Endothelial cell of umbilical vein (primary cell): ENCODE measurements at regions not wholly inside any gene's neighbourhood (a gene's known extent, or its start where the extent isn't known, plus 50 kb on each side); places are given as distances from the start of the nearest gene placed in this dataset.

Experiments used
- BruUV-seq: library from RNA; stranded (reverse); fragments of 400-500 nt; replicated peaks from 2 replicates; lab custom pipeline; 2021; lab: Mats Ljungman, UMichigan
- CTCF ChIA-PET: fragments of 300-600, 350-600 bp; sonication (Branson Sonifier 250); formaldehyde crosslinking; loops from one replicate; lab custom pipeline; 2021; ENCODE audit warnings: antibody characterized with exemption, inconsistent platforms; lab: Charles Lee
- POLR2A ChIA-PET: fragments of 300-600, 350-600 bp; sonication (Branson Sonifier 250); formaldehyde crosslinking; loops from one replicate; lab custom pipeline; 2021; ENCODE audit warnings: antibody characterized with exemption, inconsistent platforms; lab: Charles Lee
- DNase-seq: peaks from one replicate; pipeline ENCODE4 v3.0.0-alpha.2; 2011; ENCODE audit warnings: low read depth, low spot score
- FAIRE-seq: peaks from 2 replicates; lab custom pipeline; 2011; peaks lifted over from hg19 to GRCh38; lab: Jason Lieb, UNC
- H2AFZ ChIP-seq: 2 replicates; pipeline ENCODE4 v1.6.0; 2012; ENCODE audit warnings: low read depth, low read length, control low read depth, inconsistent platforms
- H3K27ac ChIP-seq: 2 replicates; pipeline ENCODE4 v1.5.1; 2011; ENCODE audit warnings: low read depth, mild to moderate bottlenecking, control low read depth, low read length, moderate library complexity; ENCODE audit not compliant: insufficient read depth
- H3K27me3 ChIP-seq, 2 experiments: 2 replicates each; pipeline versions ENCODE4 v1.6.0 to v1.6.1; 2011; ENCODE audit warnings: low read length in 2 of 2, mixed read lengths in 1 of 2; ENCODE audit not compliant: control insufficient read depth in 2 of 2, insufficient read depth in 2 of 2
- H3K36me3 ChIP-seq, 2 experiments: 2 replicates in 1 of 2; 3 replicates in 1 of 2; pipeline ENCODE4 v1.5.1; 2011; ENCODE audit warnings: low read length in 2 of 2, mild to moderate bottlenecking in 1 of 2, moderate library complexity in 1 of 2; ENCODE audit not compliant: control insufficient read depth in 2 of 2, insufficient read depth in 2 of 2; ENCODE audit errors: extremely low read depth in 1 of 2
- H3K4me1 ChIP-seq: 3 replicates; pipeline ENCODE4 v1.5.1; 2011; ENCODE audit warnings: mild to moderate bottlenecking, low read length; ENCODE audit not compliant: control insufficient read depth, insufficient read depth; ENCODE audit errors: extremely low read depth
- H3K4me2 ChIP-seq: 2 replicates; pipeline ENCODE4 v1.6.1; 2011; ENCODE audit warnings: low read length, control low read depth, mixed read lengths; ENCODE audit not compliant: insufficient read depth
- H3K4me3 ChIP-seq, 3 experiments: fragments of 200-600 bp in 1 of 3; sonication (generic), shearing (Covaris generic) in 1 of 3; replicated peaks in 1 of 3; 2 replicates each; pipeline ENCODE4 v1.5.1; 2011 to 2016; ENCODE audit warnings: control low read depth in 3 of 3, low read length in 3 of 3, mild to moderate bottlenecking in 2 of 3, inconsistent platforms in 1 of 3, low read depth in 1 of 3, moderate library complexity in 1 of 3; ENCODE audit not compliant: insufficient read depth in 1 of 3
- H3K79me2 ChIP-seq: 2 replicates; pipeline ENCODE4 v1.6.0; 2012; ENCODE audit warnings: low read length, inconsistent platforms; ENCODE audit not compliant: control insufficient read depth, insufficient read depth
- H3K9ac ChIP-seq: replicated peaks from 2 replicates; pipeline ENCODE3; 2011; ENCODE audit warnings: low read length, control low read depth; ENCODE audit not compliant: insufficient read depth; ENCODE audit errors: extremely low read depth
- H3K9me1 ChIP-seq: replicated peaks from 3 replicates; pipeline ENCODE4 v1.6.0; 2011; ENCODE audit warnings: mild to moderate bottlenecking, low read length; ENCODE audit not compliant: control insufficient read depth, insufficient read depth; ENCODE audit errors: extremely low read depth
- H3K9me3 ChIP-seq: replicated peaks from 2 replicates; pipeline ENCODE4 v1.5.1; 2012; ENCODE audit warnings: low read length, inconsistent platforms; ENCODE audit not compliant: control insufficient read depth, insufficient read depth
- H4K20me1 ChIP-seq: replicated peaks from 2 replicates; pipeline ENCODE3; 2011; ENCODE audit warnings: mild to moderate bottlenecking, low read length; ENCODE audit not compliant: control insufficient read depth, insufficient read depth; ENCODE audit errors: extremely low read depth
- EZH2 ChIP-seq: IDR thresholded peaks from 2 replicates; pipeline ENCODE4 v1.6.1; 2012; ENCODE audit warnings: borderline replicate concordance, low read depth, mild to moderate bottlenecking, moderate library complexity, low read length, inconsistent platforms; ENCODE audit not compliant: severe bottlenecking
- FOS ChIP-seq: IDR thresholded peaks from 2 replicates; pipeline ENCODE4 v1.6.1; 2011; ENCODE audit warnings: mild to moderate bottlenecking, low read length, moderate library complexity, borderline replicate concordance; ENCODE audit not compliant: insufficient read depth
- GATA2 ChIP-seq: IDR thresholded peaks from 2 replicates; pipeline ENCODE4 v1.7.0; 2011; ENCODE audit warnings: low read depth, mild to moderate bottlenecking, moderate library complexity, mixed read lengths, low read length; ENCODE audit not compliant: insufficient read length, insufficient read depth
- JUN ChIP-seq: IDR thresholded peaks from 2 replicates; pipeline ENCODE4 v1.6.1; 2011; ENCODE audit warnings: borderline replicate concordance, low read depth; ENCODE audit not compliant: insufficient read length, insufficient read depth
- MYC ChIP-seq: IDR thresholded peaks from one replicate; pipeline ENCODE4 v1.6.1; 2011; ENCODE audit warnings: mild to moderate bottlenecking, low read depth, low read length
- POLR2A ChIP-seq: IDR thresholded peaks from 2 replicates; pipeline ENCODE4 v1.6.1; 2012; ENCODE audit warnings: low read depth, mild to moderate bottlenecking, control low read depth, low read length
- POLR2AphosphoS5 ChIP-seq: IDR thresholded peaks from 2 replicates; pipeline ENCODE4 v1.6.1; 2012; ENCODE audit warnings: low read depth, mild to moderate bottlenecking, control low read depth, low read length, moderate library complexity; ENCODE audit not compliant: insufficient read depth
- dilution Hi-C: fragments of 300-500 bp; cut with MboI; formaldehyde crosslinking; loops from one replicate; pipeline ENCODE4 v1.15.0; 2019; ENCODE audit warnings: low sequenced_read_pairs; ENCODE audit not compliant: extremely low pct_ligation_motif_present
- intact Hi-C: fragments of 100-400 bp; cut with micrococcal nuclease; formaldehyde crosslinking; loops from one replicate; pipeline ENCODE4 v1.10.0; 2022
- TF ChIP-seq, protein P1 (sequence below), 2 donors: IDR thresholded peaks; 1 replicate in 1 of 2; 2 replicates in 1 of 2; pipeline ENCODE4 v1.5.1; 2011; ENCODE audit warnings: low read length in 2 of 2, mild to moderate bottlenecking in 2 of 2, moderate library complexity in 2 of 2, control low read depth in 1 of 2, inconsistent platforms in 1 of 2, low read depth in 1 of 2; ENCODE audit not compliant: insufficient read depth in 1 of 2; ENCODE audit errors: extremely low read depth in 1 of 2
- TF ChIP-seq, protein P2 (sequence below): IDR thresholded peaks from 2 replicates; pipeline ENCODE4 v1.6.1; 2011; ENCODE audit not compliant: insufficient read depth, insufficient read length

DNA sequence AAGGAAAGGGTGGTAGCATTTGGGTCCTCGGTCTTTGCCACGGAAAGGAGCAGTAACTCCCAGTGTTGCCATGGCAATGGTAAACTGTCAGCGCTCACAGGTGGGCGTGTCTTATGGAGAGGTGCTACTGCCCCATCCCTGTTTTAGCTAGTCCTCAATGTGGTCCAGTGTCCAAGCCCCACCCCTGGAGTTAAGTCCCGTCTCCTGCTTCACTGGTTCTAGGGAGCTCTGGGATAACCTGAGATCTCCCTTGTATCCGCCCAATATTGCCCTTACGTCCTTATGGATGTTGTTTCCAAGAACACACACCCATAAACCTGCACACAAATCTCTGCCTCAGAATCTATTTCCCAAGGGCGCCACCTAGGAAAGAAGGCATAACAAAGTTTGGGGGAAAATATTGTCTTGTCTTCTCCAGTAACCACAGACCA, 64.2 kb downstream of the SPRING1 start:
- no peak overlapping the region for H3K4me3 ChIP-seq
- H4K20me1 ChIP-seq, result no peaks in the 10 kb centered on the region
- no peak for DNase-seq
- CTCF ChIA-PET, result no interaction called here
- H3K36me3 ChIP-seq, result no peaks in the 10 kb centered on the region
- dilution Hi-C loops, result no loop called here
- no peak overlapping the region for H3K27ac ChIP-seq
- intact Hi-C loops, result no loop called here
- no peak overlapping the region for H3K9ac ChIP-seq
- no peak overlapping the region for H3K4me2 ChIP-seq
- no peaks in the 10 kb centered on the region for H3K9me1 ChIP-seq
- no peaks in the 10 kb centered on the region for H3K27me3 ChIP-seq
- no peaks in the 10 kb centered on the region for H3K79me2 ChIP-seq
- no TSS peak for BruUV-seq
- H3K4me1 ChIP-seq, result peaks cover 6% of the 10 kb centered on the region
- H2AFZ ChIP-seq, result no peak overlapping the region
- TF ChIP-seq MYC (no peak), POLR2AphosphoS5 (no peak), POLR2A (no peak)
- TF ChIP-seq, protein P1, sequence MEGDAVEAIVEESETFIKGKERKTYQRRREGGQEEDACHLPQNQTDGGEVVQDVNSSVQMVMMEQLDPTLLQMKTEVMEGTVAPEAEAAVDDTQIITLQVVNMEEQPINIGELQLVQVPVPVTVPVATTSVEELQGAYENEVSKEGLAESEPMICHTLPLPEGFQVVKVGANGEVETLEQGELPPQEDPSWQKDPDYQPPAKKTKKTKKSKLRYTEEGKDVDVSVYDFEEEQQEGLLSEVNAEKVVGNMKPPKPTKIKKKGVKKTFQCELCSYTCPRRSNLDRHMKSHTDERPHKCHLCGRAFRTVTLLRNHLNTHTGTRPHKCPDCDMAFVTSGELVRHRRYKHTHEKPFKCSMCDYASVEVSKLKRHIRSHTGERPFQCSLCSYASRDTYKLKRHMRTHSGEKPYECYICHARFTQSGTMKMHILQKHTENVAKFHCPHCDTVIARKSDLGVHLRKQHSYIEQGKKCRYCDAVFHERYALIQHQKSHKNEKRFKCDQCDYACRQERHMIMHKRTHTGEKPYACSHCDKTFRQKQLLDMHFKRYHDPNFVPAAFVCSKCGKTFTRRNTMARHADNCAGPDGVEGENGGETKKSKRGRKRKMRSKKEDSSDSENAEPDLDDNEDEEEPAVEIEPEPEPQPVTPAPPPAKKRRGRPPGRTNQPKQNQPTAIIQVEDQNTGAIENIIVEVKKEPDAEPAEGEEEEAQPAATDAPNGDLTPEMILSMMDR (IDR thresholded peaks at IDR 0.05; ENCODE audit: extremely low read depth in 1 of 2, insufficient read depth in 1 of 2, low read depth in 1 of 2, low read length in 2 of 2), result no peak
- no peaks in the 10 kb centered on the region for H3K9me3 ChIP-seq
- FAIRE-seq, result no peak
- POLR2A ChIA-PET, result no interaction called here

DNA sequence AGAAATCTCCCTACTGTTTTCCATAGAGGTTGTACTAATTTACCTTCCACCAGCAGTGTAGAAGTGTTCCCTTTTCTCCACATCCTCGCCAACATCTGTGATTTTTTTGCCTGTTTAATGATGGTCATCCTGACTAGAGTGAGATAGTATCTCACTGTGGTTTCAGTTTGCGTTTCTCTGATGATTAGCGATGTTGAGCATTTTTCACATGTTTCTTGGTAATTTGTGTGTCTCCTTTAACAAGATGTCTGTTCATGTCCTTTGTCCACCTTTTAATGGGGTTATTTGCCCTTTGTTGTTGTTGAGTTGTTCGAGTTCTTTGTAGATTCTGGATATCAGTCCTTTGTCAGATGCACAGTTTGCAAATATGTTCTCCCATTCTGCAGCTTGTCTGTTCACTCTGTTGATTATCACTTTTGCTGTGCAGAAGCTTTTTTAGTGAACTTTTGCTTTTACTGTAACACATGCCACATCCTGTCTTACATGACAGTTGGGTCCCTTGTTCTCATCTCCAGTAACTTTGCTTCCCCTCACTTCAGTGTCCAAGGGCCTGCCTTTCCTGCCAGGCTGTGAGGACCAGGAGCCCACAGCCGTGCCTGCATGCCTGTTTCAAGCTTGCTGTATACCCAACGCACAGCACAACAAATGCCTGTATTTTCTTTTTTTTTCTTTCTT, 64.9 kb downstream of the SPRING1 start:
- H3K27me3 ChIP-seq, result no peaks in the 10 kb centered on the region
- no peak overlapping the region for H3K4me2 ChIP-seq
- no peaks in the 10 kb centered on the region for H4K20me1 ChIP-seq
- no peak overlapping the region for H3K9ac ChIP-seq
- CTCF ChIA-PET, result no interaction called here
- POLR2A ChIA-PET, result no interaction called here
- dilution Hi-C loops (no loop called here), intact Hi-C loops (no loop called here)
- peaks cover 6% of the 10 kb centered on the region for H3K4me1 ChIP-seq
- no peak overlapping the region for H3K27ac ChIP-seq
- FAIRE-seq (no peak), DNase-seq (no peak)
- H3K79me2 ChIP-seq, result no peaks in the 10 kb centered on the region
- no peaks in the 10 kb centered on the region for H3K9me1 ChIP-seq
- no TSS peak for BruUV-seq
- H2AFZ ChIP-seq, result no peak overlapping the region
- TF ChIP-seq, protein P1 (IDR thresholded peaks at IDR 0.05; ENCODE audit: extremely low read depth in 1 of 2, insufficient read depth in 1 of 2, low read depth in 1 of 2, low read length in 2 of 2), result no peak
- TF ChIP-seq FOS (no peak), POLR2A (no peak), GATA2 (no peak), JUN (no peak), EZH2 (no peak)
- TF ChIP-seq, protein P2, sequence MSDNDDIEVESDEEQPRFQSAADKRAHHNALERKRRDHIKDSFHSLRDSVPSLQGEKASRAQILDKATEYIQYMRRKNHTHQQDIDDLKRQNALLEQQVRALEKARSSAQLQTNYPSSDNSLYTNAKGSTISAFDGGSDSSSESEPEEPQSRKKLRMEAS, result no peak
- no peaks in the 10 kb centered on the region for H3K36me3 ChIP-seq
- H3K4me3 ChIP-seq, result no peak overlapping the region
- no peaks in the 10 kb centered on the region for H3K9me3 ChIP-seq
